Muscle of leg (tissue), 3 donors: ENCODE measurements at regions not wholly inside any gene's neighbourhood (a gene's known extent, or its start where the extent isn't known, plus 50 kb on each side); places are given as distances from the start of the nearest gene placed in this dataset.

Experiments
- DNase-seq: peaks from one replicate; pipeline ENCODE4 v3.0.0; 2013
- H3K27ac ChIP-seq: one replicate; pipeline ENCODE4 v1.5.1; 2013; ENCODE audit warnings: mild to moderate bottlenecking, low read length, control low read depth
- H3K27me3 ChIP-seq: one replicate; pipeline ENCODE4 v1.6.1; 2013; ENCODE audit warnings: low read length; ENCODE audit not compliant: control insufficient read depth, insufficient read depth
- H3K36me3 ChIP-seq: one replicate; pipeline ENCODE4 v1.6.1; 2013; ENCODE audit warnings: low read length; ENCODE audit not compliant: control insufficient read depth, insufficient read depth
- H3K4me1 ChIP-seq: one replicate; pipeline ENCODE4 v1.6.1; 2013; ENCODE audit warnings: low read length; ENCODE audit not compliant: control insufficient read depth, insufficient read depth
- H3K4me3 ChIP-seq: one replicate; pipeline ENCODE4 v1.5.1; 2013; ENCODE audit warnings: low read length, control low read depth
- H3K9me3 ChIP-seq: replicated peaks from 2 replicates; pipeline ENCODE4 v1.6.1; 2013; ENCODE audit warnings: low read depth, low read length; ENCODE audit not compliant: control insufficient read depth
- WGBS: methylation state at CpG from one replicate; pipeline ENCODE4 v1.1.5; 2013; ENCODE audit warnings: missing lambda C conversion rate; ENCODE audit not compliant: insufficient coverage; 5-methylcytosine and 5-hydroxymethylcytosine counted together

- no peaks in the 10 kb centered on the region for H3K9me3 ChIP-seq
- no peaks in the 10 kb centered on the region for H3K4me1 ChIP-seq
- 73% methylated on average over 2 of the region's 3 CpGs for WGBS
- H3K27me3 ChIP-seq: peaks cover 7% of the 10 kb centered on the region
- DNase-seq: no peak
- no peaks in the 10 kb centered on the region for H3K36me3 ChIP-seq
- H3K4me3 ChIP-seq: no peak overlapping the region
- H3K27ac ChIP-seq: no peak overlapping the region
These were observed 185.3 kb upstream of the KCNG1 start for GRCh38 chr20:51208162-51208561.

- DNase-seq: no peak
- H3K9me3 ChIP-seq: no peaks in the 10 kb centered on the region
- peaks cover 7% of the 10 kb centered on the region for H3K27me3 ChIP-seq
- WGBS: 100% methylated on average over 2 of the region's 5 CpGs
- H3K4me3 ChIP-seq: no peak overlapping the region
- H3K4me1 ChIP-seq: no peaks in the 10 kb centered on the region
- no peak overlapping the region for H3K27ac ChIP-seq
- no peaks in the 10 kb centered on the region for H3K36me3 ChIP-seq
These were observed 183.2 kb upstream of the KCNG1 start for GRCh38 chr20:51206032-51206662.

- DNase-seq: no peak
- WGBS: no CpG with 5 or more reads among the region's 1 CpG
- H3K27ac ChIP-seq: no peak overlapping the region
- no peak overlapping the region for H3K4me3 ChIP-seq
- H3K4me1 ChIP-seq: no peaks in the 10 kb centered on the region
- H3K9me3 ChIP-seq: no peaks in the 10 kb centered on the region
- H3K27me3 ChIP-seq: peaks cover 7% of the 10 kb centered on the region
- no peaks in the 10 kb centered on the region for H3K36me3 ChIP-seq
These were observed 181.9 kb upstream of the KCNG1 start for GRCh38 chr20:51204794-51205193.

- no peak for DNase-seq
- Histone ChIP-seq H3K36me3 (no peaks in the 10 kb centered on the region), H3K27me3 (peaks cover 7% of the 10 kb centered on the region), H3K9me3 (no peaks in the 10 kb centered on the region), H3K4me3 (no peak overlapping the region), H3K27ac (no peak overlapping the region), H3K4me1 (no peaks in the 10 kb centered on the region)
- WGBS: 88% methylated on average over 3 of the region's 3 CpGs
These were observed 181.3 kb upstream of the KCNG1 start for GRCh38 chr20:51204051-51204715.

GRCh38 chr20:51202304-51202703 lies 179.4 kb upstream of the KCNG1 start:
- Histone ChIP-seq H3K4me3 (no peak overlapping the region), H3K4me1 (no peaks in the 10 kb centered on the region), H3K27me3 (peaks cover 5% of the 10 kb centered on the region), H3K36me3 (no peaks in the 10 kb centered on the region), H3K27ac (no peak overlapping the region), H3K9me3 (no peaks in the 10 kb centered on the region)
- WGBS: 83% methylated on average over 4 of the region's 10 CpGs
- DNase-seq: no peak

- H3K36me3 ChIP-seq: no peaks in the 10 kb centered on the region
- DNase-seq: no peak
- no peak overlapping the region for H3K4me3 ChIP-seq
- no peak overlapping the region for H3K27ac ChIP-seq
- 60% methylated on average over 3 of the region's 6 CpGs for WGBS
- H3K9me3 ChIP-seq: no peaks in the 10 kb centered on the region
- H3K4me1 ChIP-seq: no peaks in the 10 kb centered on the region
- peaks cover 9% of the 10 kb centered on the region for H3K27me3 ChIP-seq
These were observed 177.0 kb upstream of the KCNG1 start for GRCh38 chr20:51199920-51200319.

GRCh38 chr20:51198876-51199523 lies 176.1 kb upstream of the KCNG1 start:
- no peak for DNase-seq
- 88% methylated on average over 1 of the region's 6 CpGs for WGBS
- Histone ChIP-seq H3K4me1 (no peaks in the 10 kb centered on the region), H3K27me3 (peaks cover 9% of the 10 kb centered on the region), H3K4me3 (no peak overlapping the region), H3K27ac (no peak overlapping the region), H3K36me3 (no peaks in the 10 kb centered on the region), H3K9me3 (no peaks in the 10 kb centered on the region)

GRCh38 chr20:51198238-51198637 lies 175.3 kb upstream of the KCNG1 start:
- peaks cover 9% of the 10 kb centered on the region for H3K27me3 ChIP-seq
- no peaks in the 10 kb centered on the region for H3K9me3 ChIP-seq
- no peak overlapping the region for H3K4me3 ChIP-seq
- H3K36me3 ChIP-seq: no peaks in the 10 kb centered on the region
- no peak for DNase-seq
- H3K27ac ChIP-seq: no peak overlapping the region
- H3K4me1 ChIP-seq: no peaks in the 10 kb centered on the region
- 54% methylated on average over 4 of the region's 5 CpGs for WGBS

GRCh38 chr20:51196991-51197651 lies 174.2 kb upstream of the KCNG1 start:
- H3K4me1 ChIP-seq: no peaks in the 10 kb centered on the region
- H3K4me3 ChIP-seq: no peak overlapping the region
- H3K27me3 ChIP-seq: peaks cover 9% of the 10 kb centered on the region
- no peaks in the 10 kb centered on the region for H3K36me3 ChIP-seq
- WGBS: 67% methylated on average over 5 of the region's 11 CpGs
- no peak for DNase-seq
- no peaks in the 10 kb centered on the region for H3K9me3 ChIP-seq
- no peak overlapping the region for H3K27ac ChIP-seq

GRCh38 chr20:51195990-51196389 lies 173.1 kb upstream of the KCNG1 start:
- Histone ChIP-seq H3K27me3 (peaks cover 11% of the 10 kb centered on the region), H3K4me1 (no peaks in the 10 kb centered on the region), H3K36me3 (no peaks in the 10 kb centered on the region), H3K27ac (no peak overlapping the region), H3K9me3 (no peaks in the 10 kb centered on the region), H3K4me3 (no peak overlapping the region)
- no peak for DNase-seq
- WGBS: 91% methylated on average over 5 of the region's 5 CpGs
